GM19395 (cell line): ENCODE measurements at regions not wholly inside any gene's neighbourhood (a gene's known extent, or its start where the extent isn't known, plus 50 kb on each side); places are given as distances from the start of the nearest gene placed in this dataset.

Experiments
- ATAC-seq: cut with Tn5 transposase; IDR thresholded peaks from one replicate; pipeline ENCODE4 v1.9.1; 2021; ENCODE audit warnings: mild to moderate bottlenecking, moderate library complexity; ENCODE audit not compliant: unreplicated experiment

GRCh38 chr11:19378814-19379213 is 138.1 kb upstream of the E2F8 start:
- ATAC-seq = no peak

- ATAC-seq = no peak
Observed at GRCh38 chr11:19377881-19378280, 137.1 kb upstream of the E2F8 start.

GRCh38 chr11:19375440-19375839 is 134.7 kb upstream of the E2F8 start:
- ATAC-seq = no peak

- no peak for ATAC-seq
Observed at GRCh38 chr11:19374151-19374569, 133.4 kb upstream of the E2F8 start.

GRCh38 chr11:19372381-19372780 is 131.6 kb upstream of the E2F8 start:
- ATAC-seq = no peak

- no peak for ATAC-seq
Observed at GRCh38 chr11:19370100-19370861, 129.5 kb upstream of the E2F8 start.

- no peak for ATAC-seq
Observed at GRCh38 chr11:19368726-19369375, 128.1 kb upstream of the E2F8 start.

GRCh38 chr11:19366992-19367709 is 126.4 kb upstream of the E2F8 start:
- ATAC-seq = no peak

GRCh38 chr11:19365743-19366410 is 125.1 kb upstream of the E2F8 start:
- no peak for ATAC-seq

- no peak for ATAC-seq
Observed at GRCh38 chr11:19359221-19360000, 118.7 kb upstream of the E2F8 start.

GRCh38 chr11:19357943-19358342 is 117.2 kb upstream of the E2F8 start:
- ATAC-seq = no peak

GRCh38 chr11:19355601-19356000 is 114.9 kb upstream of the E2F8 start:
- ATAC-seq = no peak

- no peak for ATAC-seq
Observed at GRCh38 chr11:19353287-19353850, 112.6 kb upstream of the E2F8 start.

GRCh38 chr11:19352771-19353160 is 112.0 kb upstream of the E2F8 start:
- no peak for ATAC-seq

- ATAC-seq = no peak
Observed at GRCh38 chr11:19352072-19352770, 111.5 kb upstream of the E2F8 start.

- ATAC-seq = no peak
Observed at GRCh38 chr11:19351426-19351825, 110.7 kb upstream of the E2F8 start.

GRCh38 chr11:19350160-19350559 is 109.4 kb upstream of the E2F8 start:
- ATAC-seq = no peak

GRCh38 chr11:19349340-19350025 is 108.7 kb upstream of the E2F8 start:
- no peak for ATAC-seq

GRCh38 chr11:19347911-19348310 is 107.2 kb upstream of the E2F8 start:
- ATAC-seq = no peak
